ENCODE measurements at regions not wholly inside any gene's neighbourhood (a gene's known extent, or its start where the extent isn't known, plus 50 kb on each side); places are given as distances from the start of the nearest gene placed in this dataset.
"Not testable (repeated sequence)": the region's sequence is repeated elsewhere in the genome, so short reads cannot be mapped to it uniquely, and the experiment has no call there.

DNA sequence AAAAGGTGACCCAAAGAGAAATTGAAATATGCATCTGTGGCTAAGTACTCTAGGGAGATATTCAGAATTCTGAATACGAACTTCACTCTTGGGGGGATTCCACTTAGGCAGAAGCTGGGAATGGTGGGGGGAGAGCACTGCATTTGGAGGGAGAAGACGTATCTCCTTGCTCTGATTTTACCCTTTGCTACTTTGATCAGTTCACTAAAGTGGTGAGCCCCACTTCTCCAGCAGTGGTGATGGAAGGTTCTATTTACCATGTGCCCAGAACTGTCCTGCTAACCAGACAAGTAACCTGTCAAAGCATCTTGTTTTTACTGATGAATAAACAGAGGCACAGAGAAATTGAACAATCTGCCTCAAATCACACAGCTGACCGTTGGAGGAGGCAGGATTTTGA, 483.4 kb downstream of the SIPA1L2 start:
- no peak for DNase-seq

DNA sequence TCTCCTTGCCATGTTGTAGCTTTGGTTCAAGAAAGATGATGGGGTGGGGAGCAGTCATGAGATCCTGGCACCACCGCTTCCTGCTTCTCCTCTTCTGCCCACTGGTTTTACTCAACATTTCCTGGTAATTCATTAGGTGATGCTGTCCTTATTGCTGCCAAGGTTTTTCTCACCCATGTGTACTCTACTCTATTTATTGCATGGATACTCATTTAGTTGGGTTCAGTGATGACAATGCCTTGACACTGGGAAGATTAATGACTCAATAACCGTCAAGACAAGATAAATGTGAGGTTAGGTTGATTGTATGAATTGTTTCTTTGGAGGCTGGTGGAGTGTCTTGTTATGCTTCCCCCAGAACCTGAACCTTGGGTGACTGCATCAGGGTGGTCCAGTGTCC, 484.2 kb downstream of the SIPA1L2 start:
- DNase-seq: no peak

DNA sequence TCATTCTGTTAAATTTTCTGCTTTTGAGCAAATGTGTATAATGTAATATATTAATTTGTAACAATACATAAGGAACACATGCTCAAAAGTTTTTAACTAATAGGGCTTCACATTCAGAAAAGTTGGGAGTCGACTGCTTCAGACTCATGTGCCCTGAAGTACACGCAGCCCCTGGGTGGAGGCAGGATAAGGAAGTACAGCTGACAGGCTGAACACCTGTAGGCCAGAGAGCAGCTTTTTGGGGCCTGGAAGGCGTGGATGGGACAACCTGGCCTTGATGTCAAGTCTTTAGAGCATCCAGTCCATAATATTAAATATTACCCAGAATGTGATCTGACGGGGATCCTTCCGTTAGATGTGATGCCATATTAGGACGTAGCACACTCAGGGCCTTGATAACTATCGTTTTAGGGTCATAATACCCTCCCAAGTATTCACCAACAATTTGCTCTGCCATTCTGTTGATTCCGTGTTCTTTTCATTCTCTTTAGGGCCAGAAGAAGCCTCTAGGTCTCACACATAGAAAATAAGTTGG, 485.2 kb downstream of the SIPA1L2 start:
- no peak for DNase-seq

DNA sequence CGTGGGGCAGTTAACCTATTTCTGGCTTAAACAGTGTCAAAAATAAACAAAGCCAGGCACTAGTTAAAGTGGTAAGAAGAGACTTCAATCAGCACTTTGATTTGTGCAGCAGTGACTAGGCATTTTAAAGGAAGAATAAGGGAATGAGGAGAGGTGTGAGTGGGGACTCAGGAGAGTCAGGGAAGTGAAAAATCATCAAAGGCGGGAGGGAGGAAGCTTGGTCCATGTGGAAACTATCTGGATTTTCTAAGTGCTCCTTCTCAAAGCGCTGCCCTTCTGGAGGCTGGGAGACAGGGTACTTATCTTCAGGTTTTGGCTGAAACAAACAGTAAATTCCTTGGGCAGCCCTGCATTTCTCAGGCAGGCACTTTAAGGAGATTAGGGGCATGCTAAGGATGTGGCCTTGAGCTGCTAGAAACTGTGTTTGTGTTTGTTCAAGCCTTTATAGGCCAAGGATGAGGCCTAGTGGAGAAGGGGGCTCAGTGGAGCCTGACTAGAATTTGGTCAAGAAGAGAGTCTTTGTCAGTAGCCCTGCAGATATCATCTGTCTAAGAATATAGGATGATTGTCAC, 486.5 kb downstream of the SIPA1L2 start:
- no peak for DNase-seq

DNA sequence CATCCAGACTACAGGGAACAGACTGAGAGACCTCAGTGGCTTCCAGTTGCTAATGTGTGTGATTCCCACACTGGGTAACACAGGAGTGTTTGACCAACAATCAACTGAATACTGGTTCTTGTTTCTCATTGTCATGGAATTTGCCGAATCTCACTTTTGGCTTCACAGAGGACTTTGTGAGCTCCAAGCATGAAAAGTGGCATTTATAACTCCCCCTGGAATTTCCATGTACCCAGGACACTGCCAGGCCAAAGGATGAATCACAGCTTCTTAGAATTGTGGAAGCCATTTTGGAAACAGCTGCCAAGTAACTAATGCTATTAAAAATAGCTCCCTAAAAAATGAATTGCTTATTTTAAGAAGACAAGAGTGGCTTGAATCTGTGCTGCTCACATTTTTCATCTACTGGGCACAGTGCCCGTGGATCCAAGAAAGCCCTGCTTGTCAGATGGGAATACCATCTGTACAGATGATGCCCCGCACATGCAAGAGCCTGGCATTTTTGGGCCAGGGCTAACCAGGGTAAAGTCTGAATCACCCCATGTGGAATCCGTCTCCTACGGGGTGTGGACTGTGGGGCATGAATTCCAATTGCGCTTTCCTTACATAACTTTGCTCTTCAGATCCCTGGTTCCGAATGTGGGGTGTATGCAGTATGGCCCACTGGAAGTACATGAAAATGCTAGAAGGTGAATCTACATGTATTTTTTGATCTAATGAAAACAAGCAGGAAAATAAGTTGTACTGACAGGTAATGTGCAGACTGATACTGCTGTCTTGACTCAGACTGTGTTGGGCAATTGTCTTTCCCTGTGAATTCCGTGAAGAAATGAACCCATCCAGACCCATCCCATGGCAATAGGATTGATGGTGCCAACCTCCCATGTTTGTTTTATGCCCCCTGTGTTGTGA, 487.3 kb downstream of the SIPA1L2 start:
- no peak for DNase-seq

DNA sequence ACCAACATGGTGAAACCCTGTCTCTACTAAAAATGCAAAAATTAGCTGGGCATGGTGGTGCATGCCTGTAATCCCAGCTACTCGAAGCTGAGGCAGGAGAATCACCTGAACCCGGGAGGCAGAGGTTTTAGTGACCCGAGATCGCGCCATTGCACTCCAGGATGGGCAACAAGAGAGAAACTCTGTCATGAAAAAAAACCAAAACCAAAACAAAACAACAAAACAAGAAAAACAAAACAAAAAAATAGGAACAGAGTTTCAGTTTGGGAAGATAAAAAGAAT, 488.8 kb downstream of the SIPA1L2 start:
- DNase-seq: not testable (repeated sequence)

DNA sequence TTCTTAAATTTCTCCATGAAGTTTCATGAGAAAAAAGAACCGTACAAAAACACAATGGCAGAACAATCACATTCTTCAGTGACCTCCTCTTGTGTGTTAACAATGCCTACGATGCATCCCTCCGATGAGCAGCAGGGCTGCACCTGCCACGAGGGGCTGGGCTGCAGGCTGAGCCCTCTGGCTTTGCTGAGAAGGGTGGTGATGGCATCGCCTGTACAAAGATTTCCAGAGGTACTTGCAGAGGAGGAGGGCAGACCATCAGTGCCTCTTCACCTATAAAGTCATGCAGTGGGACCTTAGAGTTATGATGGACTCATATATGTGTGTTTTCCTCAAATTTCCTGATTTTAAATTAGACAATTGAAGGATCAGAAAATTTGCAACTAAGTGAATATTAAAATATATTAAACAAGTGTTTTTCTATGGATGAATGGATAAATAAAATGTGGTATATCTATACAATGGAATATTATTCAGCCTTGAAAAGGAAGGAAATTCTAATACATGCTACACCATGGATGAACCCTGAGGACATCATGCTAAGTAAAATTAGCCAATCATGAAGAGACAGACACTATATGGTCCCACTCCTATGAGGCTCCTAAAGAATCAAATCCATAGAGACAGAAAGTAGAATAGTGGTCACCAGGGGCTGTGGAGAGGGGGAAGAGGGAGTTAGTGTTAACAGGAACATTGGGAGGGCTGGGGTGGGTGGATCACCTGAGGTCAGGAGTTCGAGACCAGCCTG, 489.3 kb downstream of the SIPA1L2 start:
- no peak for DNase-seq

DNA sequence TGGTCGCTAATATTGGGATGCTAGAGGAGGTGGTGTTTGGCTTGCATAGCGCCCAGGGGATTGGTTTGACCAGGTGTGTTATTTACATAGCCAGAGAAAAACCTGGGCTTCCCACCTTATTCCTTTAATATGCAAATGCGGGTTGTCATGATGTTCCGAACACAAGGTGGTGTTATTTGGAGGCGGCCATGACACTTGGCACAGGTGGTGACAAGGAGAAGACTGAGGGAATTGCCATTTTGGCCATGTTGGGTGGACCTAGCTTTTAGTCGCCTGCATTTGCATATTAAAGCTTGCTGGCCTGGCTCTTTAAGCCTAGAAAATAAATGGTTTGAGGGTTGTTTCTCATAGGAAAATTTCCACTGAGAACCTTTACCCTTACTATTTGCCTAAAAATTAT, 490.5 kb downstream of the SIPA1L2 start:
- DNase-seq: no peak

DNA sequence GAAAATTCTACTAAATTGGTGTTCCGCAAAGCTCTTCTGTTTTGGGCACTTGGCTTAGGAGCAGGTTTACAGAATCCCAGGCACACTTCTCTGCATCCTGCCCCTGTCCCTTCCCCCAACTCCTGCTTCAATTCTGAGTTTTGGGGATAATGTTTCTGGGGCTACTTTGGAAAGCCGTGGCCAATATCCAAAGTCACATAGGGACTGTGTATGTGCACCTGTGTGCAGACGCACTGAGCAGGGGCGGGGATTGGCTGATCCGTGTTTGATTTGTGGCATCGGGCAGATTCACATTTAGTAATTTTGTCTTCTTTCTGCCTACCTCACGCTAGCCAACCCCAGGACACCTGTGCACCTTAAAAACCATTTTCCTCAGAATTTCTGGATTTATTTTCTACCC, 491.9 kb downstream of the SIPA1L2 start:
- DNase-seq: no peak

DNA sequence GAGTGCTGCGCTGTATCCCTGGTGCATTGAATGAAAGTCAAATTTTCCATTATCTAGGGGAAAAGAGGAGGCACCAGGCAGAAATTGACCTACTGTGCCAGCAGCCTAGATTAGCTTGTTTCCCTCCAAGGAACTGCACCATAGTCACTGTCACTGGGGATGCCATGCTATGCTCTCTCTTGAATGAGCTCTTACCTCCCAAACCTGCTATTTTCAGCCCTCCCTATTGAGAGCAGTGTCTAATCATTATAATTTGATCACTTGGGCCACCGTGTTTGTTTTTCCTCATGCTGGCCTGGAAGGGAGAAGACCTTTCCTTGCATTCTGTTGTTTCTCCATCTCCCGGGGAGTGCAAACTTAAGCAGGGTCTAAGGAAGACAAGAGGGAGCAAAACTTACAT, 492.9 kb downstream of the SIPA1L2 start:
- no peak for DNase-seq

DNA sequence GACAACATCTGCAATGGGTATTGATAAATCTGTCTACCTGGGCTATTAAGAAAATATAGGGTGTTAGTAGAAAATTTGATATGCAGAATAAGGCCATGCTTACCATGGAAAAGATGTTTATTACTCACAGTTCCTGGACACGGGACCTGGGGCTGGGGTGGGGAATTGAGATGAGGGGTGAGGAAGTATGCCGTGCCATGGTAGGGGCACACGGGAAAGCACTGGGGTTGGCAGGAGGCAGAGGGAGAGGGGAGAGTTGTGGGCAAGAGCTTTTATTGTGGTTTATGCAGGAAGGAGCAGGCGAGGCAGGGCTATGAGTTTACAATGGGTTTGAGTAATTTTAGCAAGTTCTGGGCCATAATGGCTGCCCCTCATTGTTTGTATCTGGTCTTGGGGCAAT, 493.8 kb downstream of the SIPA1L2 start:
- DNase-seq: no peak

DNA sequence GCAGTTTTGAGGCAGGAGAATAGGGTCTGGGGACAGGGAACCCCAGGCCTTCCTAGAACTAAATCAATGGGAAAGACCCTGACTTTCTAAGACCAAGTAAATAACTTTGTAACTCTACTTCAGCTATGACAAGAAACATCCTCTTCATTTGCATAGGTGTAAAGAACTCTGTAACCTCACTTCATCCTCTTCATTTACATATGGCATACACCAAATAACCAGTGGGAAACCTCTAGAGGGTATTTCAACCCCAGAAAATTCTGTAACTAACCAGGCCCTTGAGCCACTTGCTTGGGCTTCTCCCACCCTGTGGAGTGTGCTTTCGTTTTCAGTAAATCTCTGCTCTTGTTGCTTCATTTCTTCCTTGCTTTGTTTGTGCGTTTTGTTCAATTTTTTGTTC, 495.6 kb downstream of the SIPA1L2 start:
- no peak for DNase-seq

DNA sequence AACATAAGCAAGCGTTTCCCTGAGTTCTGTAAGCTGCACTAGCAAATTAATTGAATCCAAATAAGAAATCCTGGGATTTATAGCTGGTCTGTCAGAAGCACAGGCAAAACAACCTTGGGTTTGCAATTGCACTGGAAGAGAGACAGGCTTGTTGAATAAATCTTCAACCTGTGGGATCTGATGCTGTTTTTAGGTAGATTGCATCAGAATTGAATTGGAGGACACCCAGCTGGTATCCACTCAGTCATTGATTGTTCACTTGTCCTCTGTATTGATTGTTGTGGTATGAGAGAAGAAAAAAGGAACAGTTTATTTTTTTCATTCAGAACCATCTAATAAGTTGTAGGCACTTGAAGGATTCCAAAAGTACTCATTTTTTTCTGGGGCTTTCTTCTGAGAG, 497.4 kb downstream of the SIPA1L2 start:
- no peak for DNase-seq

DNA sequence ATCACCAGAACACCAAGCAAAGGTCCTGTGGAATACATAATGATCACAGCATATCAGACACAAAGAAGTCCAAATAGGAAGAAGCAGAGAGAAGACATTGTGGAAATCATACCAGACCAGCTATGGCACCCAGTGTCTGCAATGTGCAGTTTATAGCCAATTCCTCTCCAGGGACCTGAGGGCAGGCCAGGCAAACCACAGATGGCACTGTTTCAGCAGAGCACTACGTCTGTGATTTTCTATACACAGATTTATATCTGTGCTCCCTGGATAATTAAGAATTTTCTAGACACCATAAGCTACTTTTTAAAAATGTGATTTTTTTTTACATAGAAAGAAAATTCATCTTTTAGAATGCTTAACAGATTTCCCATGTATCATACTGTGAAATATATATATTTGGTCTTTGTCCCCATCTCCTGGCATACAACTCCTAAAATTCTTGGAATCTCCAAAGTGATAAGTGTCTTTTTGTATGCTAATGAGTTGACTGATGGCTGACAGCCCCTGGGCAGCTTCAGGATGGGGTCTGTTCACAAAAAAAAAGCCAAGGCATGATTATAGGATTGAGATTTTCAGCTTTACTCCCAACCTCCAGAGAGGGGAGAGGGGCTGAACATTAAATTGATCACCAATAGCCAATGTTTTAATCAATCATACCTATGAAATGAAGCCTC, 498.1 kb downstream of the SIPA1L2 start:
- DNase-seq: no peak

DNA sequence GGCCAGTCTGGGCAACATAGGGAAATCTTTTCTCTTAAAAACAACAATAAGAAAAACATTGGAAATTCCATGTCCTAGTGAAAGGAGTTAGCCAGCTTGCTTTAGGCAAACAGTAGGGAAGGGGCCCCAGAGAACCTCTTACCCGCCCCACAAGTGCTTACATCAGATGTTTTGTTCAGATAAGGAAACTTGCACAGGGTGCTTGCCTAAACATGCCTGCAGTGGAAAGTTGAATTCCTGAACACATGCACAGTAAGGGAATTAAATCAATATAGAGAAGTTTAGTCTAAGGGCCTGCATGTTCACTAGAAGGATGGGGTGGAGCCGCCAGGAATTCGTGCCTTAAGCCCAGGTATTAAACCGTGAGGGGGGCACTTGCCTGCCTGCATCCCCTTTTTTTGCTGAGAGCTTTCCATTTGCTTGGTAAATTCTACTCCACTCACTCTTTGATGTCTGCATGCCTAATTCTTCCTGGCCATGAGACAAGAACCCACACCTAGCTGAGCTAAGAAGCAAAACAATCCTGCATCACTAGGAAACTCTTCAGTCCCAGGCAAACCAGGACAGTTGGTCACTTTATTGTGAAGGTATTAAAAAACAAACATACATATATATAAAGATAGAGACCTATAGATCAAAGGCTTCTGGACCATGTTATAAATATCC, 499.0 kb downstream of the SIPA1L2 start:
- DNase-seq: no peak

DNA sequence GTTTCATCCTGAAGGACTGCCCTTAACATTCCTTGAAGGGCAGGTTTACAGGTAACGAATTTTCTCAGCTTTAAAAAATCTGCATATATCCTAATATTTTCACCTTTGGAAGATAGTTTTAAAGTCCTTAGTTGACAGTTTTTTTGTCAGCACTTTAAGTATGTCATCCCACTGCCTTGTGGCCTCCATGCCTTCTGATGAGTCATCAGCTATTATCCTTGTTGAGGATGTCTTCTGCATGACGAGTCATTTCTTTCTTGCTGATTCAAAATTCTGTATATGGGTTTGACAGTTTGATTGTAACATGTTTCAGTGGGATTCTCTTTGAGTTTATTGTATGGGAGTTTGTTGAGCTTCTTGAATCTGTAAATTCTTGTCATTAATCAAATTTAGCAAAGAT, 500.6 kb downstream of the DISC1 start:
- peak; percentile 5 for DNase-seq

DNA sequence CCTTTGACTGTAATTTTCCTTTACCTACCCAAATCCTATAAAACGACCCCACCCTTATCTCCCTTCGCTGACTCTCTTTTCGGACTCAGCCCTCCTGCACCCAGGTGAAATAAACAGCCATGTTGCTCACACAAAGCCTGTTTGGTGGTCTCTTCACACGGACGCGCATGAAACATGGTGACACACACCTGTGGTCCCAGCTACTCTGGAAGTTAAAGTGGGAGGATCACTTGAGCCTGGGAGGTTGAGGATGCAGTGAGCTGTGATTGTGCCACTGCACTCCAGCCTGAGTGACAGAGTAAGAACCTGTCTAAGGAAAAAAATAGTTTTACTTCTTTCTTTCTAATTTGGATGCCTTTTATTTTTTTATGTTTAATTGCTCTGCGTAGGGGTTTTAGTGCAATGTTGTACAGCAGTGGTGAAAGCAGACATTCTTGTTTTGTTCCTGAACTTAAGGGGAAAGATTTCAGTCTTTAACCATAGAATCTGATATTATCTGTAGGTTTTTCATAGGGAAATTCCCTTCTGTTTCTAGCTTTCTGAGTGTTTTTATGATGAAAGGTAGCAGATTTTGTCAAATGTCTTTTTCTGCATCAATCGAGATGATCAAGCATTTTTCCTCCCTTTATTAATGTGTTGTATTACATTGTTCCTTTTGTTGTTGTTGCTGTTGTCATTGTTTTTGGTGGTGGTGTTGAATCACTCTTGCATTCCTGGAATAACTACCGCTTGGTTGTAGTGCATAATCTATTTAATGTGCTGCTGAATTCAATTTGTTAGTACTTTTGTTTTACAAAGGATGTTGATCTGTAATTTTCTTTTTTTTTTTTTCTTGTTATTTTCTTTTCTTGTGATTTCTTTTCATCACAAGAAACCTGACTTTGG, 497.4 kb downstream of the DISC1 start:
- DNase-seq: no peak

DNA sequence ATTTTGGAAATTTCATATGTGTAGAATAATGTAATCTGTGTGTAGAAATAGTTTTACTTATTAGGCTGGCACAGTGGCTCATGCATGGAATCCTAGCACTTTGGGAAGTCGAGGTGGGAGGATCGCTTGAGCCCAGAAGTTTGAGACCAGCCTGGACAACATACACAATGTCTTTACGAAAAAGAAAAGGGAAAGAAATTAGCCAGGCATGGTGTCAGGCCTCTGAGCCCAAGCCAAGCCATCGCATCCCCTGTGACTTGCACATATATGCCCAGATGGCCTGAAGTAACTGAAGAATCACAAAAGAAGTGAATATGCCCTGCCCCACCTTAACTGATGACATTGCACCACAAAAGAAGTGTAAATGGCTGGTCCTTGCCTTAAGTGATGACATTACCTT, 491.3 kb downstream of the DISC1 start:
- not testable (repeated sequence) for DNase-seq

DNA sequence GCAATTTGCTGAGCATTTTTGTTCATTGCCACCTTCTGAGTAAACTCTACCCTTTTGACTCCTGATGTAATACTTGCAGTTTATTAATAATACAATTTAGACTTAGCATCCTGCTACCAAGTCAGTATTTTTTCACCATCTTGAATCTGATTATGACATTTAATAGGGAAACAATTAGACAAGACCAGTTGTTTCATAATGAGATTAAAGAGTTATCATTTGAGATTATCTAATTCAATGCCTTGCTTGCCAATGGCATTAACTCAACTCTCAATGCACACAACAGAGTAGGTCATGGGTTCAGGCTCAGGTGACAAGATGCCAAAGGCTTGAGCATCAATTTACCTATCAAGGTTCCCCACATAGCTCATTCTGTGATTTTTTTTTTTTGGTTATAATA, 488.4 kb downstream of the DISC1 start:
- DNase-seq: no peak

DNA sequence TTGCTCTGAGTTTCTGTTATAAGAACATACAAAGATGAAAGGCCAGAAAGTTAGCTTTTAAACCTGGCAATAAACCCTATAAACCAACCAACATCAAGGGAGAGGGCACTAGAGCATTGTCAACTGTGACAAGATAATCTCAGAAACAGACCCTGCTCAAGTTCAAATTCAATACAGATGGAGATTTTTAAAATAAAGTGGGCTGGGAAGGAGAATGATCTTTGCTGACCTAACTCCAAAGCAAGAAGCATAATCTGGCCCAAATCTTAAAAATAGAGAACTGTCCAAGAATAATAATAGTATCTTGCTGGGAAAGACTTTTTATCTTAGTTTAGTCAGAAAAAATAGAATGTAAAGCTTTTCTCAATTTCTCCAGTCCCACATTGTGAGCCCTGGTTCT, 485.5 kb downstream of the DISC1 start:
- no peak for DNase-seq

DNA sequence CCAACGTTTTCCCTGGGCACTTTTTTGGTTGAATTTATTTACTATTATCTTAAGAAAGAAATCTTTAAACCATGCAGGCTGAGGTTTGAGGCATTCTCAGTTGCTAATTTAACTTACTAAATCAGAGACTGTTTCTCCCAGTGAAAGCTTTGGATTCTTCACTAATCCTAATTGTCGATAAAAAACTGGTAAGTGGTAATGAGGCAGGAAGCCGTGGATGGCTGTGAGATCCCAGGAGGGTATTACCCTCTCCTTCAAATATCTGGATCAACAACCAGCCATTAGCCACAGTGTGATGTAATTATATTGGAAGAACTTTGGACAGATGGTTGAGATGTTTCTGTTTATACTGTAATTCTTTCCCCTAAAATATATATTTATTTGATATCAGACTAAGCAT, 485.0 kb downstream of the DISC1 start:
- no peak for DNase-seq
